OCI-LY7 (cell line): ENCODE measurements at regions not wholly inside any gene's neighbourhood (a gene's known extent, or its start where the extent isn't known, plus 50 kb on each side); places are given as distances from the start of the nearest gene placed in this dataset.

ENCODE experiments used
- BruUV-seq: library from RNA; stranded (reverse); fragments of 400-500 nt; replicated peaks from 2 replicates; lab custom pipeline; 2021; lab: Mats Ljungman, UMichigan
- CTCF ChIA-PET: fragments of 300-600 bp; sonication (Branson Sonifier 250); formaldehyde crosslinking; loops from one replicate; lab custom pipeline; 2022; ENCODE audit warnings: antibody characterized with exemption; ENCODE audit not compliant: unreplicated experiment; lab: Charles Lee
- POLR2A ChIA-PET: fragments of 300-600 bp; sonication (Branson Sonifier 250); formaldehyde crosslinking; loops from one replicate; lab custom pipeline; 2022; ENCODE audit warnings: antibody characterized with exemption; lab: Charles Lee
- DNase-seq: peaks from one replicate; pipeline ENCODE4 v3.0.0-alpha.2; 2015; ENCODE audit warnings: low spot score
- H2AFZ ChIP-seq: fragments of 200-600 bp; sonication (generic), shearing (Covaris generic); 2 replicates; pipeline ENCODE4 v1.6.1; 2014; ENCODE audit warnings: mild to moderate bottlenecking, antibody characterized with exemption, low read length, moderate library complexity
- H3K27ac ChIP-seq: fragments of 200-600 bp; sonication (generic); 2 replicates; pipeline ENCODE4 v1.5.1; 2014; ENCODE audit warnings: mixed run types, low read depth, mild to moderate bottlenecking, moderate library complexity, low read length, inconsistent platforms; ENCODE audit not compliant: poor library complexity, severe bottlenecking
- H3K36me3 ChIP-seq: fragments of 200-600 bp; sonication (generic); 2 replicates; pipeline ENCODE4 v1.6.1; 2014; ENCODE audit warnings: mild to moderate bottlenecking, antibody characterized with exemption, low read length, moderate library complexity, mixed read lengths; ENCODE audit not compliant: insufficient read depth
- H3K4me1 ChIP-seq: fragments of 200-600 bp; sonication (generic); 2 replicates; pipeline ENCODE4 v1.5.1; 2014; ENCODE audit warnings: mild to moderate bottlenecking, low read length; ENCODE audit not compliant: insufficient read depth, poor library complexity, severe bottlenecking
- H3K4me2 ChIP-seq: fragments of 200-600 bp; sonication (generic); 2 replicates; pipeline ENCODE4 v1.6.1; 2014; ENCODE audit warnings: mild to moderate bottlenecking, low read length
- H3K4me3 ChIP-seq: fragments of 200-600 bp; sonication (generic); 2 replicates; pipeline ENCODE4 v1.5.1; 2014; ENCODE audit warnings: mild to moderate bottlenecking, low read depth, low read length; ENCODE audit not compliant: poor library complexity, severe bottlenecking
- H3K79me2 ChIP-seq: fragments of 200-600 bp; sonication (generic); 2 replicates; pipeline ENCODE4 v1.6.1; 2016; ENCODE audit warnings: low read depth, mild to moderate bottlenecking, low read length, moderate library complexity, mixed read lengths; ENCODE audit not compliant: insufficient read depth
- H3K9me2 ChIP-seq: fragments of 200-600 bp; sonication (generic); 2 replicates; pipeline ENCODE4 v1.6.1; 2016; ENCODE audit warnings: mild to moderate bottlenecking, low read length, mixed read lengths; ENCODE audit not compliant: insufficient read depth
- H3K9me3 ChIP-seq: fragments of 200-600 bp; sonication (generic); 2 replicates; pipeline ENCODE4 v1.6.1; 2014; ENCODE audit warnings: mild to moderate bottlenecking, mixed run types, low read length, mixed read lengths
- H4K20me1 ChIP-seq: fragments of 200-600 bp; sonication (generic); 2 replicates; pipeline ENCODE4 v1.6.1; 2014; ENCODE audit warnings: mild to moderate bottlenecking, antibody characterized with exemption, low read length, moderate library complexity, mixed read lengths; ENCODE audit not compliant: insufficient read depth
- EZH2phosphoT487 ChIP-seq: fragments of 200-600 bp; sonication (generic); IDR thresholded peaks from 2 replicates; pipeline ENCODE4 v1.6.1; 2018; ENCODE audit warnings: low read depth, borderline replicate concordance, mild to moderate bottlenecking, mixed run types, antibody characterized with exemption, low read length, moderate library complexity, mixed read lengths
- intact Hi-C: fragments of 100-400 bp; cut with micrococcal nuclease; formaldehyde crosslinking; loops from one replicate; pipeline ENCODE4 v1.10.0; 2022; ENCODE audit not compliant: unreplicated experiment
- TF ChIP-seq, protein P1 (sequence below): fragments of 200-600 bp; sonication (generic); conservative IDR thresholded peaks from 2 replicates; pipeline ENCODE4 v1.5.1; 2014; ENCODE audit warnings: mild to moderate bottlenecking, antibody characterized with exemption, low read length, moderate library complexity, mixed read lengths

GRCh38 chr7:52311886-52312285 is 723.5 kb upstream of the POM121L12 start:
- H4K20me1 ChIP-seq, result no peaks in the 10 kb centered on the region
- intact Hi-C loops, result no loop called here
- POLR2A ChIA-PET, result no interaction called here
- CTCF ChIA-PET, result no interaction called here
- H3K79me2 ChIP-seq, result no peaks in the 10 kb centered on the region
- no peaks in the 10 kb centered on the region for H3K9me3 ChIP-seq
- H3K36me3 ChIP-seq, result no peaks in the 10 kb centered on the region
- TF ChIP-seq EZH2phosphoT487, result no peak
- TF ChIP-seq, protein P1, sequence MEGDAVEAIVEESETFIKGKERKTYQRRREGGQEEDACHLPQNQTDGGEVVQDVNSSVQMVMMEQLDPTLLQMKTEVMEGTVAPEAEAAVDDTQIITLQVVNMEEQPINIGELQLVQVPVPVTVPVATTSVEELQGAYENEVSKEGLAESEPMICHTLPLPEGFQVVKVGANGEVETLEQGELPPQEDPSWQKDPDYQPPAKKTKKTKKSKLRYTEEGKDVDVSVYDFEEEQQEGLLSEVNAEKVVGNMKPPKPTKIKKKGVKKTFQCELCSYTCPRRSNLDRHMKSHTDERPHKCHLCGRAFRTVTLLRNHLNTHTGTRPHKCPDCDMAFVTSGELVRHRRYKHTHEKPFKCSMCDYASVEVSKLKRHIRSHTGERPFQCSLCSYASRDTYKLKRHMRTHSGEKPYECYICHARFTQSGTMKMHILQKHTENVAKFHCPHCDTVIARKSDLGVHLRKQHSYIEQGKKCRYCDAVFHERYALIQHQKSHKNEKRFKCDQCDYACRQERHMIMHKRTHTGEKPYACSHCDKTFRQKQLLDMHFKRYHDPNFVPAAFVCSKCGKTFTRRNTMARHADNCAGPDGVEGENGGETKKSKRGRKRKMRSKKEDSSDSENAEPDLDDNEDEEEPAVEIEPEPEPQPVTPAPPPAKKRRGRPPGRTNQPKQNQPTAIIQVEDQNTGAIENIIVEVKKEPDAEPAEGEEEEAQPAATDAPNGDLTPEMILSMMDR, result no peak
- H3K9me2 ChIP-seq, result no peaks in the 10 kb centered on the region
- H3K4me3 ChIP-seq, result no peak overlapping the region
- H3K4me2 ChIP-seq, result no peak overlapping the region
- no TSS peak for BruUV-seq
- no peak overlapping the region for H2AFZ ChIP-seq
- no peak overlapping the region for H3K27ac ChIP-seq
- no peaks in the 10 kb centered on the region for H3K4me1 ChIP-seq
- DNase-seq, result no peak

DNA sequence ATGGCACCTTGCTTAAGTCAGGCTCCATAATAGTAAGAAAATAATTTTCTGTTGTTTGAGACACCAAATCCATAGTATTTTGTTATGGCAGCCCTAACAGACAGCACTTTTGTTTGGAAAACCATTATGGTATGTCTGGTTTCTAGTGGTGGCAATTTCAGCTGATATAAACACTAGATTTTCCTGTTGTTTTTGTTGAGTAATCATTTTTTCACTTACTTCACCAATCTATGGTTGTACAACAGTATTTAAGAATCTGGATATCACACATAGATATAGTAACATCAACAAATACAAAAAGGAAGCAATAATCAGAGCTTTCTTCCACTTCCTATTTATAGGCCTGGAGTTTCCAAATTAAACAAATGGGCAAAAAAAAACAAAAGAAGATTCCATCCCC is 725.8 kb upstream of the POM121L12 start:
- TF ChIP-seq, protein P1, result no peak
- no peak overlapping the region for H3K27ac ChIP-seq
- H3K79me2 ChIP-seq, result no peaks in the 10 kb centered on the region
- H3K4me2 ChIP-seq, result no peak overlapping the region
- ChIA-PET CTCF (no interaction called here), POLR2A (no interaction called here)
- no peaks in the 10 kb centered on the region for H3K4me1 ChIP-seq
- no peaks in the 10 kb centered on the region for H3K9me3 ChIP-seq
- H3K36me3 ChIP-seq, result no peaks in the 10 kb centered on the region
- no peak overlapping the region for H2AFZ ChIP-seq
- no TSS peak for BruUV-seq
- no peak overlapping the region for H3K4me3 ChIP-seq
- intact Hi-C loops, result no loop called here
- no peaks in the 10 kb centered on the region for H4K20me1 ChIP-seq
- no peak for DNase-seq
- no peaks in the 10 kb centered on the region for H3K9me2 ChIP-seq

- POLR2A ChIA-PET, result no interaction called here
- 0 out of 2 replicates have a peak, but pooled peaks cover 4% of the 10 kb centered on the region for H3K9me3 ChIP-seq
Measured at GRCh38 chr7:52302765-52303520, 732.5 kb upstream of the POM121L12 start.

More at GRCh38 chr7:52302765-52303520, 732.5 kb upstream of the POM121L12 start:
- Histone ChIP-seq H3K27ac (no peak overlapping the region), H3K4me3 (no peak overlapping the region), H4K20me1 (no peaks in the 10 kb centered on the region), H3K9me2 (no peaks in the 10 kb centered on the region), H3K79me2 (no peaks in the 10 kb centered on the region), H3K36me3 (no peaks in the 10 kb centered on the region), H3K4me2 (no peak overlapping the region), H3K4me1 (no peaks in the 10 kb centered on the region), H2AFZ (no peak overlapping the region)
- intact Hi-C loops, result no loop called here
- CTCF ChIA-PET, result no interaction called here
- no peak for DNase-seq
- no TSS peak for BruUV-seq
- TF ChIP-seq, protein P1, result no peak
- no peak for TF ChIP-seq EZH2phosphoT487
